Heart left ventricle (tissue), 16 donors: ENCODE measurements at regions not wholly inside any gene's neighbourhood (a gene's known extent, or its start where the extent isn't known, plus 50 kb on each side); places are given as distances from the start of the nearest gene placed in this dataset.

Source experiments
- ATAC-seq, 4 donors: fragments of 200-7000 bp; cut with Tn5 transposase; one replicate each; pipeline ENCODE4 v1.9.1; 2020 to 2022; ENCODE audit warnings: moderate library complexity in 4 of 4, mild to moderate bottlenecking in 3 of 4, moderate number of reproducible peaks in 1 of 4
- DNase-seq, 5 donors: peaks; one replicate each; pipeline ENCODE4 v3.0.0-alpha.2; 2020
- H3K27ac ChIP-seq, 12 donors: fragments of 200-600 bp; sonication (generic) in 4 of 12; one replicate each; pipeline versions ENCODE4 v1.5.0 to v1.8.0; 2016 to 2022; ENCODE audit warnings: mild to moderate bottlenecking in 2 of 12
- H3K27me3 ChIP-seq, 9 donors: fragments of 200-600 bp; sonication (generic) in 2 of 9; one replicate each; pipeline versions ENCODE4 v1.5.1 to v1.8.0; 2016 to 2022; ENCODE audit warnings: mild to moderate bottlenecking in 3 of 9
- H3K36me3 ChIP-seq, 9 donors: fragments of 200-600 bp; sonication (generic) in 2 of 9; one replicate each; pipeline versions ENCODE4 v1.5.0 to v1.8.0; 2018 to 2022; ENCODE audit warnings: mild to moderate bottlenecking in 2 of 9
- H3K4me1 ChIP-seq, 12 donors: fragments of 200-600 bp; sonication (generic) in 4 of 12; one replicate each; pipeline versions ENCODE4 v1.5.0 to v1.8.0; 2016 to 2022; ENCODE audit warnings: mild to moderate bottlenecking in 3 of 12
- H3K4me3 ChIP-seq, 12 donors: fragments of 200-600 bp; sonication (generic) in 4 of 12; one replicate each; pipeline versions ENCODE4 v1.5.0 to v1.8.0; 2017 to 2022; ENCODE audit warnings: mild to moderate bottlenecking in 9 of 12, moderate library complexity in 4 of 12
- H3K9me3 ChIP-seq, 12 donors: fragments of 200-600 bp; sonication (generic) in 4 of 12; one replicate each; pipeline versions ENCODE4 v1.5.0 to v1.8.0; 2016 to 2022; ENCODE audit warnings: mild to moderate bottlenecking in 1 of 12
- CTCF ChIP-seq, 12 donors: fragments of 200-600 bp; sonication (generic) in 4 of 12; IDR thresholded peaks; one replicate each; pipeline versions ENCODE4 v1.5.0 to v1.8.0; 2018 to 2022; ENCODE audit warnings: antibody characterized with exemption in 12 of 12, mild to moderate bottlenecking in 5 of 12
- POLR2A ChIP-seq, 2 donors: fragments of 450-650 bp; IDR thresholded peaks; one replicate each; pipeline ENCODE4 v1.6.1; 2017; ENCODE audit warnings: antibody characterized with exemption in 2 of 2, mild to moderate bottlenecking in 2 of 2, moderate library complexity in 2 of 2
- WGBS, 4 donors: extraction: QIAGEN DNeasy Blood & Tissue Kit in 2 of 4; methylation state at CpG; one replicate each; pipeline versions ENCODE4 v1.1.5 to v1.1.7; 2013 to 2018; 5-methylcytosine and 5-hydroxymethylcytosine counted together
- intact Hi-C, 10 donors: fragments of 100-400 bp; cut with DNase I; formaldehyde crosslinking; loops; one replicate each; pipeline versions ENCODE4 v1.11.1 to v1.14.2; 2022
- donor health status: ischemic (EF 13 %, LVEDD 7.1; RV severe dilation, severe dysfunction).
- donor health status: healthy with polysubstance abuse.
- donor health status: DM: no; HTN: yes; CAD: no.
- donor health status: DM: no; HTN: no; CAD: no.
- donor health status: ischemic (EF 25% LVEDD 6.9; RV normal size, moderate dysfunction).
- donor health status: ischemic (EF 25% LVEDD 5.7; RV mildly dilated, moderate dysfunction).
- donor health status: healthy.
- donor health status: DM: yes; HTN: yes; CAD: no.
- donor health status: ischemic (EF 35%, LVEDD 5.7; RV mildly dilated, moderate dysfunction).
- donor health status: nonischemic (EF 11% LVEDD 7.7; RV severe dilation, severe dysfunction).
- donor health status: DM: yes; HTN: yes; CAD: no.
- donor health status: PGD.
- donor health status: ischemic (EF 29% LVEDD 5.4; RV normal size, mild dysfunction).
- donor health status: nonischemic (EF 23%, LVEDD 6.1; RV moderate dilation, normal function).

- Histone ChIP-seq H3K27ac (no peak overlapping the region), H3K27me3 (no peaks in the 10 kb centered on the region), H3K36me3 (no peaks in the 10 kb centered on the region), H3K4me3 (no peak overlapping the region), H3K4me1 (no peaks in the 10 kb centered on the region), H3K9me3 (no peaks in the 10 kb centered on the region)
- no peak for ATAC-seq
- no peak for TF ChIP-seq CTCF (IDR thresholded peaks at IDR 0.05)
- TF ChIP-seq POLR2A (IDR thresholded peaks at IDR 0.05) = no peak
- intact Hi-C loops = no loop called here
- DNase-seq = no peak
Measured at GRCh38 chr12:73361156-73361863, 1089.1 kb downstream of the TRHDE start.

GRCh38 chr12:73361864-73362230, 1089.7 kb downstream of the TRHDE start:
- intact Hi-C loops = no loop called here
- DNase-seq (no peak), ATAC-seq (no peak)
- no peaks in the 10 kb centered on the region for H3K36me3 ChIP-seq
- no peaks in the 10 kb centered on the region for H3K27me3 ChIP-seq
- H3K9me3 ChIP-seq = no peaks in the 10 kb centered on the region
- H3K4me3 ChIP-seq = no peak overlapping the region
- H3K27ac ChIP-seq = no peak overlapping the region
- H3K4me1 ChIP-seq = no peaks in the 10 kb centered on the region
- TF ChIP-seq POLR2A (IDR thresholded peaks at IDR 0.05) = no peak
- no peak for TF ChIP-seq CTCF (IDR thresholded peaks at IDR 0.05)
- 71 to 77% (median 74%) methylated on average over 4 of the region's 4 CpGs for WGBS, 4 donors

- Histone ChIP-seq H3K4me3 (no peak overlapping the region), H3K9me3 (no peaks in the 10 kb centered on the region), H3K4me1 (no peaks in the 10 kb centered on the region), H3K36me3 (no peaks in the 10 kb centered on the region), H3K27me3 (no peaks in the 10 kb centered on the region), H3K27ac (no peak overlapping the region)
- TF ChIP-seq CTCF (IDR thresholded peaks at IDR 0.05) (no peak), POLR2A (IDR thresholded peaks at IDR 0.05) (no peak)
- intact Hi-C loops = no loop called here
- DNase-seq (no peak), ATAC-seq (no peak)
- WGBS, 4 donors = 30 to 78% (median 67%) methylated on average over 1 of the region's 1 CpG
Measured at GRCh38 chr12:73362666-73363065, 1090.5 kb downstream of the TRHDE start.

- TF ChIP-seq CTCF (IDR thresholded peaks at IDR 0.05) (no peak), POLR2A (IDR thresholded peaks at IDR 0.05) (no peak)
- intact Hi-C loops = no loop called here
- 90 to 98% (median 95%) methylated on average over 1 of the region's 1 CpG for WGBS, 4 donors
- no peaks in the 10 kb centered on the region for H3K36me3 ChIP-seq
- no peak overlapping the region for H3K4me3 ChIP-seq
- H3K4me1 ChIP-seq = no peaks in the 10 kb centered on the region
- no peaks in the 10 kb centered on the region for H3K27me3 ChIP-seq
- H3K27ac ChIP-seq = no peak overlapping the region
- ATAC-seq (no peak), DNase-seq (no peak)
- peaks cover 0 to 10% (median 0%) of the 10 kb centered on the region in 12 donors for H3K9me3 ChIP-seq
Measured at GRCh38 chr12:73372856-73373255, 1100.7 kb downstream of the TRHDE start.
